SH-SY5Y (cell line): ENCODE measurements at regions not wholly inside any gene's neighbourhood (a gene's known extent, or its start where the extent isn't known, plus 50 kb on each side); places are given as distances from the start of the nearest gene placed in this dataset.

Source experiments
- GATA2 ChIP-seq: IDR thresholded peaks from 2 replicates; pipeline ENCODE4 v1.6.1; 2011; ENCODE audit warnings: mild to moderate bottlenecking, low read depth, low read length
- GATA3 ChIP-seq: IDR thresholded peaks from 2 replicates; pipeline ENCODE4 v1.6.1; 2011; ENCODE audit warnings: low read depth, mild to moderate bottlenecking, low read length, moderate library complexity

- no peak for TF ChIP-seq GATA3
- TF ChIP-seq GATA2: no peak
These were observed 1786.8 kb upstream of the ACO1 start for GRCh38 chr9:30597608-30598007.
